A549 (cell line): ENCODE measurements at regions not wholly inside any gene's neighbourhood (a gene's known extent, or its start where the extent isn't known, plus 50 kb on each side); places are given as distances from the start of the nearest gene placed in this dataset.

Experiments
- CHD4 ChIP-seq: fragments of 200-600 bp; sonication (generic); IDR thresholded peaks from 2 replicates; pipeline ENCODE4 v1.6.1; 2016; ENCODE audit warnings: antibody characterized with exemption, mild to moderate bottlenecking, borderline replicate concordance
- EP300 ChIP-seq, 2 experiments: fragments of >200 bp; sonication (Bioruptor Twin); formaldehyde crosslinking; IDR thresholded peaks; 2 replicates in 1 of 2; 3 replicates in 1 of 2; pipeline ENCODE4 v1.6.1; 2016 to 2017
- MAFK ChIP-seq: fragments of 450-650 bp; IDR thresholded peaks from 2 replicates; pipeline ENCODE4 v1.6.1; 2014; ENCODE audit not compliant: partially characterized antibody
- TF ChIP-seq, protein P1 (sequence below): IDR thresholded peaks from 2 replicates; pipeline ENCODE4 v1.6.1; 2012
- TF ChIP-seq, protein P2 (sequence below): fragments of 450-650 bp; IDR thresholded peaks from 2 replicates; pipeline ENCODE4 v1.6.1; 2014; ENCODE audit warnings: antibody characterized with exemption

DNA sequence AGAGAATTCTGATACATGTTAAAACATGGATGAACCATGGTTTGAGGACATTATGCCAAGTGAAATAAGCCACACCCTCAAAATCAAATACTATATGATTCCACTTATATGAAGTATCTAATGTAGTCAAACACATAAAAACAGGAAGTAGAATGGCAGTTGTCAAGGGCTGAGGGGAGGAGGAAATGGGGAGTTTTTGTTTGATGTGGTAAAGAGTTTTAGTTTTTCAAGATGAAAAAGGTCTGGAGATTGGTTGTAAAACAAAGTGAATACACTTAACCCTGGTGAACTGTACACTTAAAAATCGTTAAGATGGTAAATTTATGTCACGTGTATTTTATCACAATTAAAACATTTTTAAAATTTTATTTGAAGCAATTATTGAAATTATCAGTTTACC is 127.4 kb upstream of the GRIK2 start:
- no peak for TF ChIP-seq MAFK
- TF ChIP-seq, protein P1, sequence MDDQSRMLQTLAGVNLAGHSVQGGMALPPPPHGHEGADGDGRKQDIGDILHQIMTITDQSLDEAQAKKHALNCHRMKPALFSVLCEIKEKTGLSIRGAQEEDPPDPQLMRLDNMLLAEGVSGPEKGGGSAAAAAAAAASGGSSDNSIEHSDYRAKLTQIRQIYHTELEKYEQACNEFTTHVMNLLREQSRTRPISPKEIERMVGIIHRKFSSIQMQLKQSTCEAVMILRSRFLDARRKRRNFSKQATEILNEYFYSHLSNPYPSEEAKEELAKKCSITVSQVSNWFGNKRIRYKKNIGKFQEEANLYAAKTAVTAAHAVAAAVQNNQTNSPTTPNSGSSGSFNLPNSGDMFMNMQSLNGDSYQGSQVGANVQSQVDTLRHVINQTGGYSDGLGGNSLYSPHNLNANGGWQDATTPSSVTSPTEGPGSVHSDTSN: no peak
- TF ChIP-seq EP300 (IDR thresholded peaks at IDR 0.05): no peak
- TF ChIP-seq, protein P2, sequence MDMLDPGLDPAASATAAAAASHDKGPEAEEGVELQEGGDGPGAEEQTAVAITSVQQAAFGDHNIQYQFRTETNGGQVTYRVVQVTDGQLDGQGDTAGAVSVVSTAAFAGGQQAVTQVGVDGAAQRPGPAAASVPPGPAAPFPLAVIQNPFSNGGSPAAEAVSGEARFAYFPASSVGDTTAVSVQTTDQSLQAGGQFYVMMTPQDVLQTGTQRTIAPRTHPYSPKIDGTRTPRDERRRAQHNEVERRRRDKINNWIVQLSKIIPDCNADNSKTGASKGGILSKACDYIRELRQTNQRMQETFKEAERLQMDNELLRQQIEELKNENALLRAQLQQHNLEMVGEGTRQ: no peak
- no peak for TF ChIP-seq CHD4
